BJ (cell line): ENCODE measurements at regions not wholly inside any gene's neighbourhood (a gene's known extent, or its start where the extent isn't known, plus 50 kb on each side); places are given as distances from the start of the nearest gene placed in this dataset.
"Not testable (repeated sequence)": the region's sequence is repeated elsewhere in the genome, so short reads cannot be mapped to it uniquely, and the experiment has no call there.

ENCODE experiments used
- CTCF ChIA-PET: fragments of 350-600 bp; formaldehyde crosslinking; extraction: SDS; loops from one replicate; lab custom pipeline; 2021; ENCODE audit warnings: antibody characterized with exemption, inconsistent platforms; lab: Yijun Ruan, JAX
- POLR2A ChIA-PET: fragments of 300-600 bp; sonication (Branson Sonifier 250); formaldehyde crosslinking; extraction: SDS; loops from one replicate; lab custom pipeline; 2021; ENCODE audit warnings: antibody characterized with exemption; lab: Charles Lee
- DNase-seq: peaks from one replicate; pipeline ENCODE4 v3.0.0-alpha.2; 2011; ENCODE audit warnings: low read depth
- H3K27me3 ChIP-seq: 2 replicates; pipeline ENCODE4 v1.6.0; 2011; ENCODE audit warnings: low read length; ENCODE audit not compliant: control insufficient read depth, insufficient read depth
- H3K36me3 ChIP-seq: 2 replicates; pipeline ENCODE4 v1.5.1; 2011; ENCODE audit warnings: low read length; ENCODE audit not compliant: control insufficient read depth, insufficient read depth
- H3K4me3 ChIP-seq: 2 replicates; pipeline ENCODE4 v1.5.1; 2011; ENCODE audit warnings: low read depth, mild to moderate bottlenecking, control low read depth, low read length
- TF ChIP-seq, protein P1 (sequence below): IDR thresholded peaks from 2 replicates; pipeline ENCODE4 v1.5.1; 2011; ENCODE audit warnings: low read depth, mild to moderate bottlenecking, control low read depth, inconsistent platforms, low read length, moderate library complexity; ENCODE audit not compliant: insufficient read depth

GRCh38 chr13:61215116-61215515, 200.5 kb downstream of the PCDH20 start:
- TF ChIP-seq, protein P1, sequence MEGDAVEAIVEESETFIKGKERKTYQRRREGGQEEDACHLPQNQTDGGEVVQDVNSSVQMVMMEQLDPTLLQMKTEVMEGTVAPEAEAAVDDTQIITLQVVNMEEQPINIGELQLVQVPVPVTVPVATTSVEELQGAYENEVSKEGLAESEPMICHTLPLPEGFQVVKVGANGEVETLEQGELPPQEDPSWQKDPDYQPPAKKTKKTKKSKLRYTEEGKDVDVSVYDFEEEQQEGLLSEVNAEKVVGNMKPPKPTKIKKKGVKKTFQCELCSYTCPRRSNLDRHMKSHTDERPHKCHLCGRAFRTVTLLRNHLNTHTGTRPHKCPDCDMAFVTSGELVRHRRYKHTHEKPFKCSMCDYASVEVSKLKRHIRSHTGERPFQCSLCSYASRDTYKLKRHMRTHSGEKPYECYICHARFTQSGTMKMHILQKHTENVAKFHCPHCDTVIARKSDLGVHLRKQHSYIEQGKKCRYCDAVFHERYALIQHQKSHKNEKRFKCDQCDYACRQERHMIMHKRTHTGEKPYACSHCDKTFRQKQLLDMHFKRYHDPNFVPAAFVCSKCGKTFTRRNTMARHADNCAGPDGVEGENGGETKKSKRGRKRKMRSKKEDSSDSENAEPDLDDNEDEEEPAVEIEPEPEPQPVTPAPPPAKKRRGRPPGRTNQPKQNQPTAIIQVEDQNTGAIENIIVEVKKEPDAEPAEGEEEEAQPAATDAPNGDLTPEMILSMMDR: no peak
- H3K27me3 ChIP-seq: no peaks in the 10 kb centered on the region
- POLR2A ChIA-PET: no interaction called here
- DNase-seq: no peak
- no peak overlapping the region for H3K4me3 ChIP-seq
- H3K36me3 ChIP-seq: no peaks in the 10 kb centered on the region
- CTCF ChIA-PET: no interaction called here

- TF ChIP-seq, protein P1: no peak
- no peak overlapping the region for H3K4me3 ChIP-seq
- DNase-seq: no peak
- ChIA-PET CTCF (no interaction called here), POLR2A (no interaction called here)
- no peaks in the 10 kb centered on the region for H3K36me3 ChIP-seq
- H3K27me3 ChIP-seq: no peaks in the 10 kb centered on the region
Measured at GRCh38 chr13:61214551-61214950, 201.1 kb downstream of the PCDH20 start.

- H3K4me3 ChIP-seq, POLR2A ChIA-PET, CTCF ChIA-PET, H3K27me3 ChIP-seq, H3K36me3 ChIP-seq, DNase-seq: not testable (repeated sequence)
Measured at GRCh38 chr13:61205898-61206297, 209.8 kb downstream of the PCDH20 start.

DNA sequence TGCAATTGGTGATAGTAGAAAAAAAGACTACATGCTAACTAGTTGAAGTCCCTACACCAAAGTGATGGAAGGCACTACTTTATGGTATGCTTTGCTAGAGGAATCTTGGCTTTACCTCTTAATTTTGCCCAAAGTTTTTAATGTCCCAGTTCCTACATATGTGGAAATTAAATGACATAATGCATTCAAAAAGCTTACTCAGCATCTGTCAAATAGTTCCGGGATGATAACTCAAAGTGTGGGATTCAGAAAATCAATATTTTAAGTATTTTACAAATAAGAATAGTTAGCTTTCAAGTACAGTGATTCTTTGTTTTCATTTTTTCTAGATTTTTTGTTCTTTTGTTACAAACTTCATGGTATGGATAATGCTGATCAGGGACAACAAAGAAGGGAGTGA, 211.6 kb downstream of the PCDH20 start:
- CTCF ChIA-PET: no interaction called here
- POLR2A ChIA-PET: no interaction called here
- no peak for DNase-seq
- TF ChIP-seq, protein P1: no peak
- Histone ChIP-seq H3K36me3 (no peaks in the 10 kb centered on the region), H3K4me3 (no peak overlapping the region), H3K27me3 (no peaks in the 10 kb centered on the region)

DNA sequence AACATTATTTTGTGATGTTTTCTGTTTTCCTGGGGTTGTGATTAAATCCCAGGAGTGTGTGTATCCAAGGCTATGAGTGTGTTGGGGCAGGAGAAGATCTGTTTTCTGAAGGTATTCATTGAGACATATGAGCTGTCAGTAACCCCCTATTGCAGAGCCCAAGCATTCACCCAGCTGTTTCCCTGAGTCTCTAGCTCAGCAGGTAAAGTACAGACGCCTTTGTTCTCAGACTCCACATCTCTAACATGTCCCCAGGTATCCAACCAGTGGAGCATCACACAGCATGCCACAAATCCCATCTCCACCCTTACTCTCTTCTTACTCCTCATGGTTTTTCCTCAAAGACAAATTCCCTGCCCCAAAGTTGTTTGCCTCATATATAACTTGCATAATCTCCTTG, 213.6 kb downstream of the PCDH20 start:
- ChIA-PET POLR2A (no interaction called here), CTCF (no interaction called here)
- Histone ChIP-seq H3K36me3 (no peaks in the 10 kb centered on the region), H3K27me3 (no peaks in the 10 kb centered on the region), H3K4me3 (no peak overlapping the region)
- no peak for DNase-seq
- TF ChIP-seq, protein P1: no peak

DNA sequence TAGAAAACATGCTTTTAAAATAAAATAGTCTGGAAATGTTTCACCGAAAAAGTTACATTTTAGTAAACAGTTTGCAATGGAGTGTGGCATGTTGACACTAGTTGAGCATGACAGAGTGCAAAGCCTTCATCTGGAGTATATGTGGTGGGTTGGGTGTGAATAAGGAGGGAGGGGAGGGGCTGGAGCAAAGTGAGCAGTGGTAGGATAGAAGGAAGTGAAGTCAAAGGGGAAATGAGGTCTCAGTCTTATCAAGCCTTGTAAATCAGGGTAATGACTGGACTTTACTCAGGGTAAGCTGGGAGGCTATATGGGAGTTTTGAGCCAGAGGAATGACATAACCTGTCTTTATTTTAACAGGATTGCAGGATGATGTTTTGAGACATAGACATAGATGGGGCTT, 222.8 kb downstream of the PCDH20 start:
- ChIA-PET POLR2A (no interaction called here), CTCF (no interaction called here)
- TF ChIP-seq, protein P1: no peak
- Histone ChIP-seq H3K27me3 (no peaks in the 10 kb centered on the region), H3K4me3 (no peak overlapping the region), H3K36me3 (no peaks in the 10 kb centered on the region)
- DNase-seq: no peak
